GM21360 (cell line): ENCODE measurements at regions not wholly inside any gene's neighbourhood (a gene's known extent, or its start where the extent isn't known, plus 50 kb on each side); places are given as distances from the start of the nearest gene placed in this dataset.
A peak's percentile ranks its signal among the peaks of the same experiment; 100 is the strongest.
"Not testable (repeated sequence)": the region's sequence is repeated elsewhere in the genome, so short reads cannot be mapped to it uniquely, and the experiment has no call there.

Source experiments
- ATAC-seq: cut with Tn5 transposase; IDR thresholded peaks from one replicate; pipeline ENCODE4 v1.9.1; 2021; ENCODE audit warnings: mild to moderate bottlenecking, moderate library complexity; ENCODE audit not compliant: unreplicated experiment

DNA sequence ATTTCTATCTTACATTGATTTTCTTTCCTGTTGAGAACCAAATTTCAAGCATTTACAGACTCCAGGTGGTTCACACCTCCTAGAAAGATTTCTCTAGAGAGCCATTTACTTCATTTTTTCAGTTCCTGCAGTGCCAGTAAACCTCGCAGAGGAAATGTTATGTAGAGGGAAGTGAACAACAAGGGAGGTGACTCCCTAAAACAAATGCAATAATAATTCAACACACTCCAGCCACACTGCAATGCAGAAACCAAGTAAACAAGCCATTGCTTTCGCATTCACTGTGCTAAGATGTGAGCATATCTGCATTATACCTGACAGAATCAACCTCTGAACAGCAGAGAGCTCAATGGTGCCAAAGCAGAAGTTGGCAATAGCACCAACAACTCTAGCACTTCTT is 215.1 kb downstream of the RBM26 start:
- ATAC-seq: no peak

DNA sequence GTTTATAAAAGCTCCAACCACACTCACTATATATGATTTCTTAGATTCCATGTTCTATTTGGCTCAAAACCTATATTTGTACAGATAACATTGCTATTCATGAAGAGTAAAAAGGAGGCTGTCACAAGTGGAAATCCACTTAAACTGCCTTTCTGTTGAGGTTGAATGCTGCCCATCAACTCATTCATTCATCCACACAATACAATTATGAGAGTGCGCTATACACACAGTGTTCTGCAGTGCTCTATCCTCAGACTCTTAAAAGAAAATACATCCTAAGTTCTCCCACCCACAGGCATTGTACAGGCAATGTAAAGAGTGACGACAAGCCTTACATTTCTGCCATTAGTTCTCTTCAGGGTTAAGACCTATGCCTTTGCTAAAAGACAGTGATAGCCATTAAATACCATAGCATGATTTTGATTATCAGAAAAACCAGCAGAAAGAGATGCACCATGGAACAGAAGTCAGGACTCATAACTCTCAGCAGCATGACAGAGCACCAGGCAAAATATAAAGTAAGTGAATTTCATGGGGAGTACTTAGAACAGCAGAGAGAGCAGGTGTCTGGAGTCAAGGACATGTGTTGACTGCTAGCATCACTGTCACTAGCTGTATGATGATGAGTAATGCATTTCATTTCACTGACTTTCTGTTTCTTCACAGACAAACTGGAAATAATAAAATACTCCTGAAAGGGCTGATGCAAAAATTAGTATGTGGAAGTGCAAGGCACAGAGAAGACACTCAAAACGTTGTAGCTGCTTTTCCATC is 218.0 kb downstream of the RBM26 start:
- ATAC-seq: peak; percentile 35

DNA sequence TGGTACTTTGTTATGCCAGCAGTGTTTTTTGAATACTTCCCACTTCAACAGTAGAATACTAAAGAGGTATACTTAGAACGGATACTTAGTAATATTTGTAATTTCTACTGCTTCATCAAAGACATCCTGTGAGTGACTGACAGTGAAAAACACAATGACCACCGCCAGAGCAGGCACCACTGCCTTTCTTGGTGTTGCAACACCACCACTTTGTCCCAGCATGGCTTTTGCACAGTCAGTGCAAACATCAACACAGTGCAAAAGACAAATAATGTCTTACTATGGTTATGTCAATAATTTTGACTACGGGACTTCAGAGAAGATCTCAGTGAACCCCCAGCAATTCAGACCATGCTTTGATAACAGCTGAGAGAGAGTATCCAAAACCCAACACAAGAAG is 220.5 kb downstream of the RBM26 start:
- no peak for ATAC-seq

DNA sequence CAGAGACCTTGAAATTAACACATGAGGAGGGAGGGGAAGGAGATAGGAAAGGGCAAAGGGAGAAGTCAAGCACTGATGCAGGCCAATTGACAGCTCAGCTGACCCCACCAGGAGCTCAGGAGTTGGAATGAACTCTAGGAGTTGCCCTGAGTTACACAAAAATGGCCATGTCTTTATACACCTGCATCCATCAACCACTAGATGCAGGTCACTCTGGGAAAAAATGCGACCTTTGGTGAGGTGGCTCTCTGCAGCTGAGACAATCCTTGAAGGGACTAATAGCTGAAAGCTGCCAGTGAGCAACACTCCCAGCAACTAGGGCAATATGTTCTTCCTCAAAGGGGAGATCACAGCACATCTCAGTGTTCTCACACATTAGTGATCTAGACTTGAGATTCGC is 222.8 kb downstream of the RBM26 start:
- no peak for ATAC-seq

DNA sequence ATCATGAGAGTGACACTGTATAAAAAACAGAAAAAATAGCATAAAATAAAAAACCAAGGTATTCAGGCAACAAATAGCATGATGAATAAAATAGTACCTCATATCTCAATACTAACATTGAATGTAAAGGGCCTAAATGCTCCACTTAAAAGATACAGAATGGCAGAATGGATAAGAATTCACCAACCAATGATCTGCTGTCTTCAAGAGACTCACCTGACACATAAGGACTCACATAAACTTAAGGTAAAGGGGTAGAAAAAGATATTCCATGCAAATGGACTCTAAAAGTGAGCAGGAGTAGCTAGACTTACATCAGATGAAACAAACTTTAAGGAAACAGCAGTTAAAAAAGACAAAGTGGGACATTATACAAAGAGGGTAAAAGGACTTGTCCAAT is 232.4 kb downstream of the RBM26 start:
- ATAC-seq: not testable (repeated sequence)

DNA sequence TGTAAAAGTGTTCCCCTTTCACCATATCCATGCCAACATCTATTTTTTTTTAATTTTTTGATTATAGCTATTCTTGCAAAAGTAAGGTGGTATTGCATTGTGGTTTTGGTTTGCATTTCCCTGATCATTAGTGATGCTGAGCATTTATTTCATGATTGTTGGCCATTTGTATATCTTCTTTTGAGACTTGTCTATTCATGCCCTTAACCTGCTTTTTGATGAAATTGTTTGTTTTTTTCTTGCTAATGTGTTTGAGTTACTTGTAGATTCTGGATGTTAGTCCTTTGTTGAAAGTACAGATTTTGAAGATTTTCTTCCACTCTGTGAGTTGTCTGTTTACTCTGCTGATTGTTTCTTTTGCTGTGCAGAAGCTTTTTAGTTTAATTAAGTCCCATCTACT is 233.1 kb downstream of the RBM26 start:
- not testable (repeated sequence) for ATAC-seq

DNA sequence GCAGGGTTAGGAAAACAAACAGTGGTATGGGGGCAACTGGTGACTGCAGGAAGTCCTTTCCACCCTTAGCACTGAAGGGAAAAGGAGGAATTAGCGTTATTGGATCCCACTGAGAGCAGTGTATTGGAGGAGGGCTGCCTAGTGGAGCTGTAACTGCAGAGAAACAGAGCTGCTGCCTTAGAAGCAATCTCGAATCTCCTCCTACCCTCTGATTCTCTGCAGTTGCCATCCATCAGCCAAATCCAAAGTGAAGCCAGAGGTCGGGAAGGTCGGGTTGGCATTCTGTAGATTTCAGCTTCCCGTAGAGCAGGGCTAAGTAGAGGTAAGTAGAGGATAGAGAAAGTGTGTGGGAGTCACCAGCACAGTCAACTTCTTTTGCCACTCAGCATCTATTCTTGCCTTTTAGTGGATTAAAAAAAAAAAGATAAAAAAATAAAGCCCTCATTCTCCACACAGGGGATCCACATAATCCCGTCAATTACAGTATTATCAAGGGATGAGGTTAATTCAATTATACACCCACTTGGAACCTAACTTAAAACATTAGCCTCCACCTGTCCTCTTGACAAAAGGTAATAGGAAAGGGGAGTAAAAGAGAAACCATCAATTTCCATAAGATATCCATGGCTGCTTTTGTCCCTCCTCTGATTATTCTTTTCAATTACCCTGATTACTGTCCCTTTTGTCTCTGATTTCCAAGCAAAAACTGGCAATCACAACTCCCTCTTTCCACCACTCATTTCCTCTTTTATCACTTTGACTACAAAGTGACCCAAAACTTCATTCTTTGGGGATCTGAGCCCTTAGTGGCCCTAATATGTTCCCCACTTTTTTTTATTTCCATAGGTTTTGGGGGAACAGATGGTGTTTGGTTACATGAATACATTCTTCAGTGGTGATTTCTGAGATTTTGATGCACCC is 234.7 kb downstream of the RBM26 start:
- ATAC-seq: no peak

DNA sequence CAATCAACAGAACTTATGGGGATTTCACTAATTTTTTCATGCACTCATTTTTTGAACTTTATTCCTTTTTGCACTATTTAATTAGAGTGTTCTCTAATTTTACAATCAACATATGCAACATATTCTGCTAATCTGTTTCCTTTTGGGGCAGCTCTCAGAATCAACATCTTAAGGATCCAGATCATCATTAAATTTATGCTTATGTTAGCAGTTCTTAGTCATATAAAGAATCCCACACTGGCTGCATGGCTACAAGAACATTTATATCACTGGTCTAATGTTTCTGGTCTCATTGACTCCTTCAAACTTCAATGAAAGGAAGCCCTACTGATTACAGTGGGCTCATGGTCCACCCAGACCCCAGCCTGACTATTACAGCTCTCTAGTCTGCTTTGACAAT is 245.2 kb downstream of the RBM26 start:
- ATAC-seq: no peak

DNA sequence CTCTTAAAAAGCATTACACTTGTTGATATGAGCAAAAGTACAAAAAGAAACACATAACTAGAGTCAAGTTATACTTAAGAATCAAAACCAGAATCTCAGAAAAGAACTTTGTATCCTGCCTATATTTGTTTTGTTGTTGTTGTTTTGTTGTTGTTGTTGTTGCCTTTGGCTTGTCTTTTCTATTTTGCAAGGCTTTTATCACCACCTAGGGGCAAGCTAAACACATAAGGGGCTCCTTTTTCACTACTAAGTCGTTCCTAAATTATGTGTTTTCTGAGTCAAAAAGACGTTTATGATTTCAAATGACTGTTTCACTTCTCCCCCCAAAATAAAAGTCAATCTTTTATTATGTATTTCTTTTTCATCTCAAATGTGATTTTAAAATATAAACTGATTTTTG is 250.2 kb downstream of the RBM26 start:
- no peak for ATAC-seq

DNA sequence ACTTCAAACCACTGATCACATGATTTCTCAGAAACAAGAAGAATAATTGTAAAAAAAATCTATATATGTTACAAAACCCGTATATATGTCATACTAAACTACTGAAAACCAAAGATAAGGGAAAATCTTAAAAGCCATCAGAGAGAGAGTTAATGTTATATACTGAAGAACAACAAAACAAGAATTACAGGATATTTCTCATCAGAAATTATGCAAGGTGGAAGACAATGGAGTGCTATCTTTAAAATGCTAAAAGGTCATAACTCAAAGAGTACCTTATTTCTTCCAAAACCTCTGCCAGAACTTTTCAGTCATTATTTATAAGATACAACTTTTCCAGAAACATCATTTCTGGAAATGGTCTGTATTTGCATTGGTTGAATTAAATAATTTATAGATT is 256.8 kb downstream of the RBM26 start:
- no peak for ATAC-seq

DNA sequence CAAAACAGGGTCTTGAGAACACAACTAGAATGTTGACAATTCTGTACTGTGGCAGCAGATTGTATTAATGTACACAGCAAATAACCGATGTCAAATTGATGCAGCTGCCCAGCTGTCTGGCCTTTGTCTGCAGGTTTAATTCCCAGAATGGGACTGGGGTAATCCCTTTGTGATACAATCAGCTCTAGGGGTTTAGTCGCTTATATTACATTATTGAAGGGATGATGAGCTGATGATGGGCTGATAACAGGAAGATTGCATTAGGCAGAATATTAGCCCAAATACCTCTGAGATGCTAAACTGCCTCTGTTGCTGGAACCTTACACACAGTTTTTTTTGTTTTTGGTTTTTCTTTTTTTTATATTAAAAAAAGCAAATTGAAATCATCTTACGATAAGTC is 265.0 kb downstream of the RBM26 start:
- ATAC-seq: no peak

DNA sequence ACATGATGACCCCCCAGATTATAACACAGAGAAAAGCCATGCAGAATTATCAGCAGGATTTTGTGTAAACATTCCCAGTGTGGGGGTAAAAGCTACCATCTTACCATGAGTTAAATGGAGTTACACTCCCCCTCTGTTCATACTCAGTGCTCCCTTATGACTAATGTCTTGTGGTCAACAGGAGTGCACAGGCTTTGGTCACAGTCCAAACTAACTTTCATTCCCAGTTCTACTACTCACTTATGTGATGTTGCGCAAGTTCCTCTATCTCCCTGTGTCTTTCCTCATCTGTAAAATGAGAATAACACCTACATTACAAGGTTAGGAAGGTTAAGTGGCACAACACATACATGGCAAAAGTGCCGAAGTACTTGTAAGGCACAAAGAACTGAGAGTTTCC is 277.9 kb downstream of the RBM26 start:
- ATAC-seq: no peak

DNA sequence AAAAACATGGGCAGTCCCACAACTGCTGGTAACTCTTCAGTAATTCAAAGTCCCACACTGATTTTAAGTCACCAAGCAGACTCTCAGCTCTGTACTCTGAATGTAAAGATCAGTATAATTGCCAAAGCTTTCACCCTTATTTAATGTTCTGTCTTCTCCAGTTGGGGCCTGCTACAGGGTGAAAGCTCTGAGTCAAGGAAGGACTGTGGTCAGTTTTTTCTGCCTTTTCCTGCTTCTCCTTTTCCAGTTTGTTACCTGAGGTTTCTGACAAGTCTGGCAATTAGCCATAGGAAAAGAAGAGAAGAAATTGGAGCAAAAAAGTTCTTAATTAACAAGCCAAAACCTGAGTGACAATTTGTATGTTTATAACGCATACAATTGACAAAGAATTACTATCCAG is 279.3 kb downstream of the RBM26 start:
- no peak for ATAC-seq

DNA sequence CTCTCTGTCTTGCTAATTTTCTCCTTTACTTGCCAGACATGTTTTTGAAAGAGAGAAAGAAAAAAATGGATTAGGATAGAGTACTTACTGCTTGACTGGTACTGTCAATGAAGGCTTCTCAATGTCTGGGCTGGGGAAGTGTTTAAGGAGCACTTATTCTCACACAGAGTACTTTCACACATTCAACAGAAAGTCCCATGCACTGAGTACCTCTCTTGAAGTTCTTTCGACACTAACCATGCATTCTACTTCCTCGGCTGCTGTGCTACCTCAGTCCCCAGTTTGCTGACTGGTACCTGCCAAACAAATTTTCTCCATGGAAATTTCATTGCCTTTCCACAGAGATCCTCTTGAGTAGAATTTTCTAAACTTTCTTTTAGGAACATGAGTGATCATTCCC is 281.9 kb downstream of the RBM26 start:
- no peak for ATAC-seq

DNA sequence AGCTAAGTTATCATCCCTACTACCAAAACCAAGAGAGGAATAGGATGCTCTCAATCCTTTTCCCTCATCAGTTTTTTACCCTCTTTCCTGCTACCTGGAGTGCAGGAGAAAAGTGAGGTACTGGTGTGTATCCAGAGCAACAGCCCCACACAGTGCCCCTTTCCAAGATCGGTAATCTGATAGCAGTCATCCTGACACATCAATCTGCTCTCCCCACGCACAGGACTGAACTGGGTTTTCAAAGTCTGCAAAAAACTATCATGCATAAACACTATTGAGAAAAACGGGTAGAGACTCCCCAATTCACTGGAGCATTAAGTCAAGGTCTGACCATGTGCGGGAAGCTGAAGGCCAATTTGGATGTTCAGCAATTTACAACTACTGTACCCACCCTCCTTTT is 284.8 kb downstream of the RBM26 start:
- ATAC-seq: no peak

DNA sequence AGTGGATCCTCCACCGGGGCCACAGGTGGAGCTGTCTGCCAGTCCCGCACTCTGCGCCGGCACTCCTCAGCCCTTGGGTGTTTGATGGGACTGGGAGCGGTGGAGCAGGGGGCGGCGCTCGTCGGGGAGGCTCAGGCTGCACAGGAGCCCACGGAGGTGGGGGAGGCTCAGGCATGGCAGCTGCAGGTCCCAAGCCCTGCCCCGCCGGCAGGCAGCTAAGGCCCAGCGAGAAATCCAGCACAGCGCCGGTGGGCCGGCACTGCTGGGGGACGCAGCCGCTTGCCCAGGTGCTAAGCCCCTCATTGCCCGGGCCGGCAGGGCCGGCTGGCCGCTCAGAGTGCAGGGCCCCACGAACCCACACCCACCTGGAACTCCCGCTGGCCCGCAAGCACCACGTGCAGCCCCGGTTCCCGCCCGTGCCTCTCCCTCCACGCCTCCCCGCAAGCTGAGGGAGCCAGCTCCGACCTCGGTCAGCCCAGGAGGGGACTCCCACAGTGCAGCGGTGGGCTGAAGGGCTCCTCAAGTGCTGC is 286.4 kb downstream of the RBM26 start:
- ATAC-seq: no peak

DNA sequence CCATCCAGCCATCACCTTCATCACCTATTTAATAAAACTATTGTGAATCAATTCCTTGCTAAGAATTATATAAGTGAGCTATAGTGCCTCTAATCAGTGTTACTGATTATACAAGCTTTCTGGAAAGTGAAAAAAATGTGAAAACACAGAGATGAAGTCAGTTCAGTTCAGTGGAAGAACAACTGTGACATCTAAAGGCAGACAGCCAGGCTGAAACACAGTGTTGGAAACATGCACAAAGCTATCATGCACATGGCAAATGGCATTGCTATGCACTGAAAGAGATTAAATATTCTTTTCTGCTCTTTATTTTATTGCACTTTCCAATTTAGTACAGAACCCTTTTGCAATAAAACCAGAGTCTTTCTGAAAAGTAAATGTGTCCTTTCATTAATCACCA is 294.0 kb downstream of the RBM26 start:
- no peak for ATAC-seq

DNA sequence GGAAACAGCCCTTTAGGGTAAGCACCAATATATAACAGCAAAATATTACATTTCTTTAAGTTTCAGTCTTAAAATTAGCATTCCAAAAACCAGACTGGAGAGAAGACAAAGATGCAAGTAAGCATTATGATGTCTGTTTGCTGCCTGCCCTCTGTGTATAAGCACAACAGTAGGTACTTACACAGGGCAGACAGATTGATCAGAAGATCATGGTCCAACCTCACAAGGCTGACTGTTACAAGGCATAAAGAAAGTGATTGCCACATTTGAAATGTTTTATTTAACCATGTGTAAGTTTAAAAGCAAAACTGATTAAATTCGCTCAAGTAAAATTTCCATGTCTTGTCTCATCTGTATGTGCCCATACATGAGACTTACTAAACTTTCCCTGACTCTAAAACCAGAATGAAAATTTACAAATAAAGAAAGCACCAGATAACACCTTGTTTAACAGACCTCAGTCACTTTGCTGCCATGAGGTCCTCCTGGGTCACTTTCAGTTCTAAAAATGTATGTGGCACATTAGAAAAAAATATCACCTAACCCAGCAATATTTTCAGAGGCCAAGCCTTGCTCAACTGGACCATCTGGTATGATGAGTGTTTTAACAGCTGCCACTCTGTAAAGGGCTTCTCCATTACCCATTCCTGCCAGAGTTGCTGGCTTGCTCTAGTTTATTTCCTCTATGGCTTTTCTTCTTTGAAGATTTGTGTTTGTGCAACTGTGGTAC is 297.0 kb downstream of the RBM26 start:
- ATAC-seq: peak; percentile 70

DNA sequence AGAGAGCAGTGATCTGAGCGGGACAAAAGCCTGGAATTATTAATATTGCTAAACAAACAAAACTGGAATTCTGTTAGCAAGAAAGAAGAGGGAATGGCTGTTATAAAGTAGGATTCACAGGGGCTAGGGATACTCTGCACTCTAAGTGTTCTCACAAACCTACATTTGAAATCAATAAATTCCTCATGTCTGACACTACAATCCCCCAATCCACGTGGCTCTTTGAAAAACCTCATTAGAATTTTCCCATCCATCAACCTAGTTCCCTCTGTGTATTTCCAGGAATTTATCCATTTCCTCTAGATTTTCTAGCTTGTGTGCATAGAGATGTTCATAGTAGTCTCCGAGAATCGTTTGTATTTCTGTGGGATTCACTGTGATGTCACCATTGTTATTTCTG is 307.5 kb downstream of the RBM26 start:
- ATAC-seq: no peak

DNA sequence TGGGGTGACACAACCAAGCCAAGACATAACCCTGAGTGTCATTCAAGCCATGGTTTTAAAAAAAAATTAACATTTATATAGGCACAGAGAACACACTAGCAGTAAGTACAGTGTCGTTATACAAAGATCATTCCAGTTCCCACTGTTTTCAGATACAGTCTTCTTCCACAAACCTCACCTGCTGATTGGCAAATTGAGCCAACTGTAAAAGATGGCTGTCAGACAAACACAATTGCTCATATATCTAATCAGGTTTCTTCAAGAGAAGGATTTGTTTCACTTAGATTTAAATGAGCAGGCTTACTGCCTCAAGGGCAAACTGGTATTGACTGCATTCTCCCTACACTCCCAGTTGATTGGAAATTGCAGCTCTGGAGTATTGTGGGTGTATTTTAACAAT is 308.9 kb downstream of the RBM26 start:
- ATAC-seq: no peak

DNA sequence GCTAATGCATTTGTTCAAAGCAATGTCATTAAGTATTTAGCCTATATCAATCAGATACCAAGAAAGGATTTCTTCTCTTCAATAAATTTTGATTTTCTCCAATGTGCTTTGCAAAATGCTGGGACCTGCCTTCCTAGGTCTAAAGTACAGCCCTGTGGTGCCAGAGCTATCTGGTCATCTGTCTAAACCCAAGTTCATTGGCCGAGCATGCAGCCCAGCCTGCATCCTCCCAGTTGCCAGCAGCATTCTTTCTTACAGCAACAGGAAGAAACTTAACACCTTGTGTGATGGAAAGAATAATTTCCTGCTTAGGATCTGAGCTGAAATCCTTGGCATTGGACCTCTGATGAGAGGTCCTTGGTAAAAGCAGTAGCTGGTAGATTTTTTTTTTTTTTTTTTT is 310.0 kb downstream of the RBM26 start:
- no peak for ATAC-seq
